ENCODE measurements at regions not wholly inside any gene's neighbourhood (a gene's known extent, or its start where the extent isn't known, plus 50 kb on each side); places are given as distances from the start of the nearest gene placed in this dataset.

GRCh38 chr3:635393-635792 lies 438.8 kb downstream of the CHL1 start:
- Histone ChIP-seq H3K36me3 (ENCODE audit: insufficient read depth, low read length) (no peaks in the 10 kb centered on the region), H3K79me2 (ENCODE audit: insufficient read depth, low read length) (no peaks in the 10 kb centered on the region), H3K4me2 (ENCODE audit: insufficient read depth, low read length) (no peak overlapping the region), H3K9ac (ENCODE audit: low read depth, low read length) (no peak overlapping the region), H2AFZ (ENCODE audit: low read depth, low read length) (no peak overlapping the region), H3K4me1 (ENCODE audit: insufficient read depth, low read length) (no peaks in the 10 kb centered on the region), H3K27ac (ENCODE audit: low read length) (no peak overlapping the region), H3K4me3 (ENCODE audit: low read depth in 1 of 2, low read length in 2 of 2) (no peak overlapping the region), H3K9me3 (ENCODE audit: insufficient read depth, low read length, severe bottlenecking) (no peaks in the 10 kb centered on the region), H3K27me3 (ENCODE audit: insufficient read depth, low read length, poor library complexity) (no peaks in the 10 kb centered on the region), H4K20me1 (ENCODE audit: insufficient read depth, low read length) (no peaks in the 10 kb centered on the region)
- DNase-seq (no peak), ATAC-seq (ENCODE audit: insufficient read depth, low read depth) (no peak)
- TF ChIP-seq EZH2 (IDR thresholded peaks at IDR 0.05; ENCODE audit: borderline replicate concordance, low read depth, low read length, severe bottlenecking) (no peak), CTCF (IDR thresholded peaks at IDR 0.05; ENCODE audit: borderline replicate concordance, extremely low read depth, low read length, poor library complexity, severe bottlenecking) (no peak)

GRCh38 chr3:643376-643775 lies 446.8 kb downstream of the CHL1 start:
- no peaks in the 10 kb centered on the region for H3K9me3 ChIP-seq (ENCODE audit: insufficient read depth, low read length, severe bottlenecking)
- no peak overlapping the region for H3K27ac ChIP-seq (ENCODE audit: low read length)
- no peak overlapping the region for H2AFZ ChIP-seq (ENCODE audit: low read depth, low read length)
- H4K20me1 ChIP-seq (ENCODE audit: insufficient read depth, low read length): no peaks in the 10 kb centered on the region
- DNase-seq (no peak), ATAC-seq (ENCODE audit: insufficient read depth, low read depth) (no peak)
- no peaks in the 10 kb centered on the region for H3K79me2 ChIP-seq (ENCODE audit: insufficient read depth, low read length)
- H3K27me3 ChIP-seq (ENCODE audit: insufficient read depth, low read length, poor library complexity): no peaks in the 10 kb centered on the region
- no peak overlapping the region for H3K9ac ChIP-seq (ENCODE audit: low read depth, low read length)
- no peaks in the 10 kb centered on the region for H3K36me3 ChIP-seq (ENCODE audit: insufficient read depth, low read length)
- no peaks in the 10 kb centered on the region for H3K4me1 ChIP-seq (ENCODE audit: insufficient read depth, low read length)
- H3K4me2 ChIP-seq (ENCODE audit: insufficient read depth, low read length): no peak overlapping the region
- no peak overlapping the region for H3K4me3 ChIP-seq (ENCODE audit: low read depth in 1 of 2, low read length in 2 of 2)
- TF ChIP-seq CTCF (IDR thresholded peaks at IDR 0.05; ENCODE audit: borderline replicate concordance, extremely low read depth, low read length, poor library complexity, severe bottlenecking) (no peak), EZH2 (IDR thresholded peaks at IDR 0.05; ENCODE audit: borderline replicate concordance, low read depth, low read length, severe bottlenecking) (no peak)

- Histone ChIP-seq H2AFZ (ENCODE audit: low read depth, low read length) (no peak overlapping the region), H3K27ac (ENCODE audit: low read length) (no peak overlapping the region), H3K9me3 (ENCODE audit: insufficient read depth, low read length, severe bottlenecking) (no peaks in the 10 kb centered on the region), H4K20me1 (ENCODE audit: insufficient read depth, low read length) (no peaks in the 10 kb centered on the region), H3K4me3 (ENCODE audit: low read depth in 1 of 2, low read length in 2 of 2) (no peak overlapping the region), H3K79me2 (ENCODE audit: insufficient read depth, low read length) (no peaks in the 10 kb centered on the region), H3K27me3 (ENCODE audit: insufficient read depth, low read length, poor library complexity) (no peaks in the 10 kb centered on the region), H3K4me2 (ENCODE audit: insufficient read depth, low read length) (no peak overlapping the region), H3K9ac (ENCODE audit: low read depth, low read length) (no peak overlapping the region), H3K4me1 (ENCODE audit: insufficient read depth, low read length) (no peaks in the 10 kb centered on the region), H3K36me3 (ENCODE audit: insufficient read depth, low read length) (no peaks in the 10 kb centered on the region)
- DNase-seq (no peak), ATAC-seq (ENCODE audit: insufficient read depth, low read depth) (no peak)
- TF ChIP-seq CTCF (IDR thresholded peaks at IDR 0.05; ENCODE audit: borderline replicate concordance, extremely low read depth, low read length, poor library complexity, severe bottlenecking) (no peak), EZH2 (IDR thresholded peaks at IDR 0.05; ENCODE audit: borderline replicate concordance, low read depth, low read length, severe bottlenecking) (no peak)
Measured at GRCh38 chr3:655824-656223, 437.0 kb upstream of the CNTN6 start.

GRCh38 chr3:661356-661755 lies 431.5 kb upstream of the CNTN6 start:
- no peak for ATAC-seq (ENCODE audit: insufficient read depth, low read depth)
- no peak overlapping the region for H3K27ac ChIP-seq (ENCODE audit: low read length)

More at GRCh38 chr3:661356-661755, 431.5 kb upstream of the CNTN6 start:
- Histone ChIP-seq H2AFZ (ENCODE audit: low read depth, low read length) (no peak overlapping the region), H3K4me2 (ENCODE audit: insufficient read depth, low read length) (no peak overlapping the region), H3K9ac (ENCODE audit: low read depth, low read length) (no peak overlapping the region), H3K4me1 (ENCODE audit: insufficient read depth, low read length) (no peaks in the 10 kb centered on the region), H4K20me1 (ENCODE audit: insufficient read depth, low read length) (no peaks in the 10 kb centered on the region), H3K9me3 (ENCODE audit: insufficient read depth, low read length, severe bottlenecking) (no peaks in the 10 kb centered on the region), H3K79me2 (ENCODE audit: insufficient read depth, low read length) (no peaks in the 10 kb centered on the region), H3K27me3 (ENCODE audit: insufficient read depth, low read length, poor library complexity) (no peaks in the 10 kb centered on the region), H3K4me3 (ENCODE audit: low read depth in 1 of 2, low read length in 2 of 2) (no peak overlapping the region), H3K36me3 (ENCODE audit: insufficient read depth, low read length) (no peaks in the 10 kb centered on the region)
- no peak for DNase-seq
- TF ChIP-seq EZH2 (IDR thresholded peaks at IDR 0.05; ENCODE audit: borderline replicate concordance, low read depth, low read length, severe bottlenecking) (no peak), CTCF (IDR thresholded peaks at IDR 0.05; ENCODE audit: borderline replicate concordance, extremely low read depth, low read length, poor library complexity, severe bottlenecking) (no peak)
